ENCODE measurements at regions not wholly inside any gene's neighbourhood (a gene's known extent, or its start where the extent isn't known, plus 50 kb on each side); places are given as distances from the start of the nearest gene placed in this dataset.

- TF ChIP-seq SP1 (CRISPR knock-in tag; conservative IDR thresholded peaks at IDR 0.05) (no peak), ESRRA (CRISPR knock-in tag; IDR thresholded peaks at IDR 0.05; ENCODE audit: borderline replicate concordance) (no peak), JUN (CRISPR knock-in tag; IDR thresholded peaks at IDR 0.05) (no peak), MYBL2 (CRISPR knock-in tag; IDR thresholded peaks at IDR 0.05) (no peak)
- TF ChIP-seq, protein P1, sequence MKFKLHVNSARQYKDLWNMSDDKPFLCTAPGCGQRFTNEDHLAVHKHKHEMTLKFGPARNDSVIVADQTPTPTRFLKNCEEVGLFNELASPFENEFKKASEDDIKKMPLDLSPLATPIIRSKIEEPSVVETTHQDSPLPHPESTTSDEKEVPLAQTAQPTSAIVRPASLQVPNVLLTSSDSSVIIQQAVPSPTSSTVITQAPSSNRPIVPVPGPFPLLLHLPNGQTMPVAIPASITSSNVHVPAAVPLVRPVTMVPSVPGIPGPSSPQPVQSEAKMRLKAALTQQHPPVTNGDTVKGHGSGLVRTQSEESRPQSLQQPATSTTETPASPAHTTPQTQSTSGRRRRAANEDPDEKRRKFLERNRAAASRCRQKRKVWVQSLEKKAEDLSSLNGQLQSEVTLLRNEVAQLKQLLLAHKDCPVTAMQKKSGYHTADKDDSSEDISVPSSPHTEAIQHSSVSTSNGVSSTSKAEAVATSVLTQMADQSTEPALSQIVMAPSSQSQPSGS (CRISPR knock-in tag; IDR thresholded peaks at IDR 0.05; ENCODE audit: borderline replicate concordance, low read depth), result no peak
Observed at GRCh38 chr6:1126036-1126435, 185.9 kb upstream of the FOXQ1 start.
